ENCODE measurements at regions not wholly inside any gene's neighbourhood (a gene's known extent, or its start where the extent isn't known, plus 50 kb on each side); places are given as distances from the start of the nearest gene placed in this dataset.

DNA sequence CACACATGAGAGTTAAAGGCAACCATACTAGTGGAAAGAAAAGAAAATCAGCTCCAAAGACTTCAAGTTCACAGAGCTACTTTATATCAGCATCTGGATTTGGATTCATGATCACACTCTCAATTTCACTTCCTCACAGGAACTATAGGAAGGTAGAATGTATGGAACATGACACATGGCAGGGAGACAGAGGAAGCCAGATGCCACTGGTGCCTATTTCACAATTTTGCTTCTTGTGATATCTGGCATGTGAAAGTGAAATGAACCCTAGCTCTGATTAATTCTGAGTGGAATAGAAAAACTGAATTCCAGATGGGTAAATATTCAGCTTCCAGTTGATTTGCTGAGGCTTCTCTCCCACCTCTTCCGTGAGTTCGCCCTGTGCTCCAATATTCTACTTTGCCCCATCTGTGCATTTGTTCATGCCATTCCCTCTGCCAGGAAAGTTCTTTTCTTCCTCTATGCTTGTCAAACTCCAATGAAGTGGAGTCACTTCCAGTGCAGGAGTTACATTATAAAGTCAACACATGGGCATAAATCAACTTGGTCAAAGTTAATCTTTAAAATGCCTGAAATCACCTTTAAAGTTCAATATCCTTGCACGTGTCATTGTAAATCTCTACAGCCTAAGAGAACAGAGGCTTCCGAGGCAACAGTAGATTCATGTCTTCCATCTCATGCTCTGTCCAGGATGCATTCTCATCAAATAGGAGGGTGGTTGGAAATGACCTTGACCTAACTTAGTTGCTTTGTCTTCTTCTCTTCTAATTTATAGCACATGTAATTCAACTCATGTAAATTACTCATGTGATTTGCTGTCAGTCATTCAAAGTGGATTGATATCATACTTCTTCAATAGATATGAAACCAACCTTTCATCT, 275.3 kb downstream of the HIVEP2 start:
- no peaks in the 10 kb centered on the region for H3F3A ChIP-seq (ENCODE audit: insufficient read depth)
- no peak overlapping the region for H3K4me3 ChIP-seq (ENCODE audit: insufficient read depth, low read length, poor library complexity, severe bottlenecking)
- no peaks in the 10 kb centered on the region for H3K9me2 ChIP-seq (replicated peaks; ENCODE audit: insufficient read depth, low read length)
- H2AFZ ChIP-seq (ENCODE audit: low read depth, low read length, severe bottlenecking), result no peak overlapping the region
- no peaks in the 10 kb centered on the region for H3K27me3 ChIP-seq (ENCODE audit: low read length)
- H3K9ac ChIP-seq (ENCODE audit: low read length), result no peak overlapping the region
- no peak for TF ChIP-seq EZH2phosphoT487 (conservative IDR thresholded peaks at IDR 0.05; ENCODE audit: low read length)
- TF ChIP-seq, protein P1, sequence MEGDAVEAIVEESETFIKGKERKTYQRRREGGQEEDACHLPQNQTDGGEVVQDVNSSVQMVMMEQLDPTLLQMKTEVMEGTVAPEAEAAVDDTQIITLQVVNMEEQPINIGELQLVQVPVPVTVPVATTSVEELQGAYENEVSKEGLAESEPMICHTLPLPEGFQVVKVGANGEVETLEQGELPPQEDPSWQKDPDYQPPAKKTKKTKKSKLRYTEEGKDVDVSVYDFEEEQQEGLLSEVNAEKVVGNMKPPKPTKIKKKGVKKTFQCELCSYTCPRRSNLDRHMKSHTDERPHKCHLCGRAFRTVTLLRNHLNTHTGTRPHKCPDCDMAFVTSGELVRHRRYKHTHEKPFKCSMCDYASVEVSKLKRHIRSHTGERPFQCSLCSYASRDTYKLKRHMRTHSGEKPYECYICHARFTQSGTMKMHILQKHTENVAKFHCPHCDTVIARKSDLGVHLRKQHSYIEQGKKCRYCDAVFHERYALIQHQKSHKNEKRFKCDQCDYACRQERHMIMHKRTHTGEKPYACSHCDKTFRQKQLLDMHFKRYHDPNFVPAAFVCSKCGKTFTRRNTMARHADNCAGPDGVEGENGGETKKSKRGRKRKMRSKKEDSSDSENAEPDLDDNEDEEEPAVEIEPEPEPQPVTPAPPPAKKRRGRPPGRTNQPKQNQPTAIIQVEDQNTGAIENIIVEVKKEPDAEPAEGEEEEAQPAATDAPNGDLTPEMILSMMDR (IDR thresholded peaks at IDR 0.05; ENCODE audit: insufficient read depth, low read length, poor library complexity, severe bottlenecking), result no peak
- no peaks in the 10 kb centered on the region for H3K9me3 ChIP-seq (ENCODE audit: insufficient read depth, low read length)
- H3K79me2 ChIP-seq (ENCODE audit: insufficient read depth, low read length), result no peaks in the 10 kb centered on the region
- H3K4me2 ChIP-seq (ENCODE audit: low read depth, low read length, poor library complexity, severe bottlenecking), result no peak overlapping the region
- H3K36me3 ChIP-seq (ENCODE audit: low read length), result no peaks in the 10 kb centered on the region
- H3K27ac ChIP-seq (ENCODE audit: low read depth, low read length), result no peak overlapping the region
- no peaks in the 10 kb centered on the region for H4K20me1 ChIP-seq (ENCODE audit: low read depth, low read length)

DNA sequence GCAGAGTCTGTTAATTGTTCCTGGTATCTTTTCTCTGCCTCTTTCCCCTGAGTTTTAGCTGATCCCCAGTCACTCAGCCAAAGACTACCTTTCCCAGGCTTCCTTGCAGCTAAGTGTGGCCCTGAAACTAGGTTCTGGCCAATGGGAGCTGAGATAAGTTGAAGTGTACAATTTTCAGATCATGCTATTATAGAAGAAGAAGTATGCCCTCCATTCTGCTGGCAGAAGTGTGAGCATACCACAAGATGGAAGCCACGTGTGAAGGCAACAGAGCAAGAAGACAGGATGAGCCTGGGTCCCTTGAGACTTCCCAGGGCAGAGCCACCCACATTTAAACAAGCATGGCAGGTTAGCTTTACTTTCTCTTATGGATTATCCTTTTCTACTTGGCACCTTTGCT, 273.2 kb downstream of the HIVEP2 start:
- H3K9ac ChIP-seq (ENCODE audit: low read length), result no peak overlapping the region
- no peaks in the 10 kb centered on the region for H3K36me3 ChIP-seq (ENCODE audit: low read length)
- no peak overlapping the region for H3K4me2 ChIP-seq (ENCODE audit: low read depth, low read length, poor library complexity, severe bottlenecking)
- no peak overlapping the region for H2AFZ ChIP-seq (ENCODE audit: low read depth, low read length, severe bottlenecking)
- H3K9me2 ChIP-seq (replicated peaks; ENCODE audit: insufficient read depth, low read length), result no peaks in the 10 kb centered on the region
- no peaks in the 10 kb centered on the region for H3K79me2 ChIP-seq (ENCODE audit: insufficient read depth, low read length)
- H4K20me1 ChIP-seq (ENCODE audit: low read depth, low read length), result no peaks in the 10 kb centered on the region
- H3K9me3 ChIP-seq (ENCODE audit: insufficient read depth, low read length), result no peaks in the 10 kb centered on the region
- no peak overlapping the region for H3K4me3 ChIP-seq (ENCODE audit: insufficient read depth, low read length, poor library complexity, severe bottlenecking)
- H3F3A ChIP-seq (ENCODE audit: insufficient read depth), result no peaks in the 10 kb centered on the region
- H3K27ac ChIP-seq (ENCODE audit: low read depth, low read length), result no peak overlapping the region
- H3K27me3 ChIP-seq (ENCODE audit: low read length), result no peaks in the 10 kb centered on the region
- no peak for TF ChIP-seq EZH2phosphoT487 (conservative IDR thresholded peaks at IDR 0.05; ENCODE audit: low read length)
- TF ChIP-seq, protein P1 (IDR thresholded peaks at IDR 0.05; ENCODE audit: insufficient read depth, low read length, poor library complexity, severe bottlenecking), result no peak

DNA sequence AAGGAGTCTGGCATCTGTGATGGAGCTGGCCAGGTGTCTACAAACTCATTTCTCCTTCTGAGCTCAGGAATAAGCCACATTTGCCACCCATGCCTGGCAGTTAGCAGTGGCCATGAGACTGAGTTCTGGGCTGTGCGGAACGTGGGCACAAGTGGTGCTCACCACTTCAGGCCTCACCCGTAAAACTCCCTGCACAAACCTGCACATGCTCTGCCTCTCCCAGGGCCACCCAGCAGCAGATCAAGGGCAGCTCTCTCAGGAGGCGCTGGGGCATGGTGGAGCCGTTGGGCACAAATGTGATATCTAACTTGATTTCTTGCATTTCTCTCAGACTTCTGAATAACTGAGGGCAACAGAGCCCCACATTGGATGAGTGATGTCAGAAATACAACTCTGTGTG, 269.5 kb downstream of the HIVEP2 start:
- Histone ChIP-seq H3K27me3 (ENCODE audit: low read length) (no peaks in the 10 kb centered on the region), H3K4me2 (ENCODE audit: low read depth, low read length, poor library complexity, severe bottlenecking) (no peak overlapping the region), H2AFZ (ENCODE audit: low read depth, low read length, severe bottlenecking) (no peak overlapping the region), H4K20me1 (ENCODE audit: low read depth, low read length) (no peaks in the 10 kb centered on the region), H3K9me3 (ENCODE audit: insufficient read depth, low read length) (no peaks in the 10 kb centered on the region), H3K4me3 (ENCODE audit: insufficient read depth, low read length, poor library complexity, severe bottlenecking) (no peak overlapping the region), H3K27ac (ENCODE audit: low read depth, low read length) (no peak overlapping the region), H3K79me2 (ENCODE audit: insufficient read depth, low read length) (no peaks in the 10 kb centered on the region), H3K9ac (ENCODE audit: low read length) (no peak overlapping the region), H3F3A (ENCODE audit: insufficient read depth) (no peaks in the 10 kb centered on the region), H3K36me3 (ENCODE audit: low read length) (no peaks in the 10 kb centered on the region), H3K9me2 (replicated peaks; ENCODE audit: insufficient read depth, low read length) (no peaks in the 10 kb centered on the region)
- no peak for TF ChIP-seq EZH2phosphoT487 (conservative IDR thresholded peaks at IDR 0.05; ENCODE audit: low read length)
- TF ChIP-seq, protein P1 (IDR thresholded peaks at IDR 0.05; ENCODE audit: insufficient read depth, low read length, poor library complexity, severe bottlenecking), result no peak
